ENCODE measurements at regions not wholly inside any gene's neighbourhood (a gene's known extent, or its start where the extent isn't known, plus 50 kb on each side); places are given as distances from the start of the nearest gene placed in this dataset.

DNA sequence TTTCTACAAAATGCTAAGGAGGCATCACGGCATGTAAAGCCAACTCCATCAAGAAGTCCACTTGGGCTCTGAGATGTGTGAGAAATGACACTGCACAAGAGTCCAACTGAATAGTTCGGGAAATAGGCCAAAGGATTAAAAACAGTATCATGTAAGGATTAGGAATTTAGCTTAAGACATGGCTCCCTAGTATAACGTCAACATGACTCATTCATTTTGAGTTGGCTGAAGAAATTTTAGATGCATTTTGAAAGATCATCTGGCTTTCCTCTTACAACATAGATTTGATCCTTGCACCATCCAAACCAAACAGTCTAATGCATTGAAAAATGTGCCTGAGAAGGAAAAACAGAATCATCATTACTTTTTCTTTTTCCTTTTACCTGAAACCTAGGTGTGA lies 109.3 kb upstream of the MME start:
- peak; percentile 89 for DNase-seq (ENCODE audit: low read depth)
- H3K4me3 ChIP-seq (ENCODE audit: low read length), result no peak overlapping the region
- TF ChIP-seq, protein P1, sequence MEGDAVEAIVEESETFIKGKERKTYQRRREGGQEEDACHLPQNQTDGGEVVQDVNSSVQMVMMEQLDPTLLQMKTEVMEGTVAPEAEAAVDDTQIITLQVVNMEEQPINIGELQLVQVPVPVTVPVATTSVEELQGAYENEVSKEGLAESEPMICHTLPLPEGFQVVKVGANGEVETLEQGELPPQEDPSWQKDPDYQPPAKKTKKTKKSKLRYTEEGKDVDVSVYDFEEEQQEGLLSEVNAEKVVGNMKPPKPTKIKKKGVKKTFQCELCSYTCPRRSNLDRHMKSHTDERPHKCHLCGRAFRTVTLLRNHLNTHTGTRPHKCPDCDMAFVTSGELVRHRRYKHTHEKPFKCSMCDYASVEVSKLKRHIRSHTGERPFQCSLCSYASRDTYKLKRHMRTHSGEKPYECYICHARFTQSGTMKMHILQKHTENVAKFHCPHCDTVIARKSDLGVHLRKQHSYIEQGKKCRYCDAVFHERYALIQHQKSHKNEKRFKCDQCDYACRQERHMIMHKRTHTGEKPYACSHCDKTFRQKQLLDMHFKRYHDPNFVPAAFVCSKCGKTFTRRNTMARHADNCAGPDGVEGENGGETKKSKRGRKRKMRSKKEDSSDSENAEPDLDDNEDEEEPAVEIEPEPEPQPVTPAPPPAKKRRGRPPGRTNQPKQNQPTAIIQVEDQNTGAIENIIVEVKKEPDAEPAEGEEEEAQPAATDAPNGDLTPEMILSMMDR (IDR thresholded peaks at IDR 0.05; ENCODE audit: insufficient read depth, low read depth, low read length, missing control alignments), result no peak

- no peak for DNase-seq (ENCODE audit: low read depth)
- no peak overlapping the region for H3K4me3 ChIP-seq (ENCODE audit: low read length)
- TF ChIP-seq, protein P1 (IDR thresholded peaks at IDR 0.05; ENCODE audit: insufficient read depth, low read depth, low read length, missing control alignments), result no peak
Measured at GRCh38 chr3:154969366-154969765, 110.8 kb upstream of the MME start.

GRCh38 chr3:154967090-154967489 lies 113.0 kb upstream of the MME start:
- no peak for DNase-seq (ENCODE audit: low read depth)
- TF ChIP-seq, protein P1 (IDR thresholded peaks at IDR 0.05; ENCODE audit: insufficient read depth, low read depth, low read length, missing control alignments), result no peak
- no peak overlapping the region for H3K4me3 ChIP-seq (ENCODE audit: low read length)

DNA sequence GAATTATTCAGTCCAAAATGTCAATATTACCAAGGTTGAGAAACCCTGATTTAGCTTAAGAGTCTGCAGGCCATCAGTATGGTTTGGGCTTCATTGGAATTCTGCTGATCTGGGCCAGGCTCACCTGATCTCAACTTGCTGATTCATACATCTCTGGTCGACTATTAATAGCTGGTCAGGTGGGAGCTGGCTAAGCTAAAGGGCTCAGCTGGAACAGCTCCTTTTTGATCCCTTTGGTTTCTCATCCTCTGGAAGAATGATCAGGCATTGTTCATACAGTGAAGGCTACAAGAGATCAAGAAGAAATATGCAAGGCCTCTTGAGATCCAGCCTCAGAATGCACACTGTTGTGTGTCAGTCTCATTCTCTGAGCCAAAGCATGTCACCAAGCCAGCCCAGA lies 123.3 kb upstream of the MME start:
- no peak overlapping the region for H3K4me3 ChIP-seq (ENCODE audit: low read length)
- TF ChIP-seq, protein P1 (IDR thresholded peaks at IDR 0.05; ENCODE audit: insufficient read depth, low read depth, low read length, missing control alignments), result no peak
- DNase-seq (ENCODE audit: low read depth), result peak; percentile 38

DNA sequence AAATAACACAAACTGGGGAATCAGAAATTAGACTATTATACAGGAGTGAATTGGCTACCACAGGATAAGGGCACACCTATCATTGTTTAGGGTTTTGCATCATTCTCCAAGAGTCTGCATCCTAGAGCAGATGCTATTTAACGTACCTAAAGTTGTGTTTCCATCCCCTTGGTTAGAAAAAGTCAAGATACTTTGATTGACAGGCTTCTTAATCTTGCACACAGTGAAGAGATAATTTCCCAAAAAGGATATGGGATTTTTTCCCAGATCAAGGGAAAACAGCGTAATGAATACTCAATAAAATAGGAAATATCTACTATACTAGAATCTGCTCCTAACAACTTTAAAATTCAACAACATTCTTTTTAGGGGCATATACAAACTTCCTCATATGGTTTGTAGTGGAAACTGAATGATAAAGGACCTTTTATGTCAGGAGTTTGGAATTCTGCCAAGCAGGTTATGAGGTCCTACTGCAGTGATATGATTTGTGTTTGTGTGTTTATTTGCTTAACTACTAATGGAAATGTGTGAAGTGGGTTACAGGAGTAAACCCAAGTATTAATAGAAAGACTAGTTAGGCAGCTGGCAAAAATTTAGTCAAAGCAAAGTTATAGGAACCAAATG lies 124.1 kb upstream of the MME start:
- TF ChIP-seq, protein P1 (IDR thresholded peaks at IDR 0.05; ENCODE audit: insufficient read depth, low read depth, low read length, missing control alignments), result no peak
- DNase-seq (ENCODE audit: low read depth), result no peak
- H3K4me3 ChIP-seq (ENCODE audit: low read length), result no peak overlapping the region

- no peak overlapping the region for H3K4me3 ChIP-seq (ENCODE audit: low read length)
- TF ChIP-seq, protein P1 (IDR thresholded peaks at IDR 0.05; ENCODE audit: insufficient read depth, low read depth, low read length, missing control alignments), result peak; percentile 71
- peak; percentile 73 for DNase-seq (ENCODE audit: low read depth)
Measured at GRCh38 chr3:154954757-154955156, 125.4 kb upstream of the MME start.

- TF ChIP-seq, protein P1 (IDR thresholded peaks at IDR 0.05; ENCODE audit: insufficient read depth, low read depth, low read length, missing control alignments), result no peak
- H3K4me3 ChIP-seq (ENCODE audit: low read length), result no peak overlapping the region
- no peak for DNase-seq (ENCODE audit: low read depth)
Measured at GRCh38 chr3:154953538-154953937, 126.6 kb upstream of the MME start.

All from epithelial cell of esophagus (primary cell).